ENCODE measurements at regions not wholly inside any gene's neighbourhood (a gene's known extent, or its start where the extent isn't known, plus 50 kb on each side); places are given as distances from the start of the nearest gene placed in this dataset.

DNA sequence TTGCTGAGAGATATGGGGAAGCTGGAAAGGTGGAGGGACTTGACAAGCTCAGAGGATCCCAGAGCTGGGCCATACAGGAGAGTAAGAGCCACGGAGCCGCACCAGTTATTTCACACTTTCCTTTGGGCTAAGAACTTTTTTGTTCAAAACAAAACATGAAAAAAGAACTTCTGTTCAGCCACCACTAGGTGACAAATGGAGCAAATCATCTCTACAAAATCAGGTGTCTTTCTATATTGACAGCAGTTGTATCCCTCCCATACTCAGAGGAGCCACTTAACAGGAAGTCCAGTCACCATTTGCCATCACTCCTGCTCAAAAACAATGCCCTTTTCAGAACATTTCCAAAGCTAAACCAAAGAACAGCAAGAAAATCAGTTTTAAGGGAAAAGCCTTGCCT lies 70.3 kb upstream of the DBX2 start:
- no TSS peak for BruUV-seq (replicated peaks)
- Histone ChIP-seq H3K27me3 (replicated peaks; ENCODE audit: control insufficient read depth, insufficient read depth, low read length) (no peaks in the 10 kb centered on the region), H3K4me3 (ENCODE audit: low read depth, low read length) (no peak overlapping the region), H3K36me3 (ENCODE audit: control insufficient read depth, insufficient read depth, low read length) (no peaks in the 10 kb centered on the region), H3K4me1 (no peaks in the 10 kb centered on the region), H3K9me3 (no peaks in the 10 kb centered on the region)
- Mint-ChIP-seq H3K36me3 (ENCODE audit: insufficient read depth, unreplicated experiment) (no peaks in the 10 kb centered on the region), H3K4me1 (ENCODE audit: low read depth, unreplicated experiment) (no peaks in the 10 kb centered on the region), H3K4me3 (ENCODE audit: unreplicated experiment) (no peak overlapping the region), H3K27ac (ENCODE audit: unreplicated experiment) (no peak overlapping the region), H3K9me3 (ENCODE audit: unreplicated experiment) (no peaks in the 10 kb centered on the region), H3K27me3 (ENCODE audit: insufficient read depth, unreplicated experiment) (peaks cover 3% of the 10 kb centered on the region)
- intact Hi-C loops (cut with micrococcal nuclease; ENCODE audit: unreplicated experiment): loop anchor here (5.0 kb wide), 2 partner anchors 89 to 174 kb away; no protein-coding TSS in a partner anchor
- TF ChIP-seq, protein P1, sequence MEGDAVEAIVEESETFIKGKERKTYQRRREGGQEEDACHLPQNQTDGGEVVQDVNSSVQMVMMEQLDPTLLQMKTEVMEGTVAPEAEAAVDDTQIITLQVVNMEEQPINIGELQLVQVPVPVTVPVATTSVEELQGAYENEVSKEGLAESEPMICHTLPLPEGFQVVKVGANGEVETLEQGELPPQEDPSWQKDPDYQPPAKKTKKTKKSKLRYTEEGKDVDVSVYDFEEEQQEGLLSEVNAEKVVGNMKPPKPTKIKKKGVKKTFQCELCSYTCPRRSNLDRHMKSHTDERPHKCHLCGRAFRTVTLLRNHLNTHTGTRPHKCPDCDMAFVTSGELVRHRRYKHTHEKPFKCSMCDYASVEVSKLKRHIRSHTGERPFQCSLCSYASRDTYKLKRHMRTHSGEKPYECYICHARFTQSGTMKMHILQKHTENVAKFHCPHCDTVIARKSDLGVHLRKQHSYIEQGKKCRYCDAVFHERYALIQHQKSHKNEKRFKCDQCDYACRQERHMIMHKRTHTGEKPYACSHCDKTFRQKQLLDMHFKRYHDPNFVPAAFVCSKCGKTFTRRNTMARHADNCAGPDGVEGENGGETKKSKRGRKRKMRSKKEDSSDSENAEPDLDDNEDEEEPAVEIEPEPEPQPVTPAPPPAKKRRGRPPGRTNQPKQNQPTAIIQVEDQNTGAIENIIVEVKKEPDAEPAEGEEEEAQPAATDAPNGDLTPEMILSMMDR (IDR thresholded peaks at IDR 0.05; ENCODE audit: insufficient read depth in 1 of 2, low read depth in 1 of 2, low read length in 1 of 2, severe bottlenecking in 1 of 2, unreplicated experiment in 1 of 2): peak; percentile 38 to 40
- POLR2A ChIA-PET: no interaction called here
- CTCF ChIA-PET: interaction anchor here (0.6 kb wide), 1 partner anchor 40 kb away, joined by 3 read pairs; no protein-coding TSS in a partner anchor
- DNase-seq: no peak

DNA sequence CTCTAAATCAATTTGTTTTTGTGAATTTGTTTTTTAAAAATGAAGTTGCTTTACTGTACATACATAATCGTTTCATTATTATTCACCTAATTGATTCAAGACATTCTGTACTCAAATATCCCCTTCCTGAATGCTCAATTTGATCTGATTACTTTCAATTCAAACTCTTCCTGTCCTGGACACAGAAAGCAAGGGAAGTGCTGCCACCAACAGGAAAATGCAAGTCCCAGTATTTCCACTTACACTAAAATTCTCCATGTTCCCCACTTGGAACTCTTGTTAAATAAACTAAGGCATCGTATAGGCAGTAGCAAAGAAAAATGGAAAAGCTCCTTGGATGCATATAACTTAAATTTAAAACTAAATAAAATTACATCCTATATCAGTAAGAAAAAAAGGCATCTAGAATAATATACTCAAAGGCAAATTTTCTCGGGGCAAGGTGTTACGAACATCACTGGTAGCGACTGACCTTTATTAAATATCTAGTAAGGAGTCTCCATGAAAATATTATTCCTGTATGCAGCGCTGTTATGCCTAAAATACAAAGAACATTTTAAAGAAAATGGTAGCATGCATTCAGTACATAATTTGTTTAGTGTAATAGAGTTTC lies 72.0 kb upstream of the DBX2 start:
- ChIA-PET POLR2A (no interaction called here), CTCF (interaction anchor here (1.1 kb wide), 1 partner anchor 150 kb away, joined by 6 read pairs; no protein-coding TSS in a partner anchor)
- DNase-seq: peak in 1 of 2 experiments; percentile 26
- TF ChIP-seq, protein P1 (IDR thresholded peaks at IDR 0.05; ENCODE audit: insufficient read depth in 1 of 2, low read depth in 1 of 2, low read length in 1 of 2, severe bottlenecking in 1 of 2, unreplicated experiment in 1 of 2): peak; percentile 31 to 66
- Histone ChIP-seq H3K4me3 (ENCODE audit: low read depth, low read length) (no peak overlapping the region), H3K27me3 (replicated peaks; ENCODE audit: control insufficient read depth, insufficient read depth, low read length) (no peaks in the 10 kb centered on the region), H3K9me3 (no peaks in the 10 kb centered on the region), H3K4me1 (no peaks in the 10 kb centered on the region), H3K36me3 (ENCODE audit: control insufficient read depth, insufficient read depth, low read length) (no peaks in the 10 kb centered on the region)
- H3K9me3 Mint-ChIP-seq (ENCODE audit: unreplicated experiment): no peaks in the 10 kb centered on the region
- H3K27me3 Mint-ChIP-seq (ENCODE audit: insufficient read depth, unreplicated experiment): peaks cover 3% of the 10 kb centered on the region
- no peak overlapping the region for H3K27ac Mint-ChIP-seq (ENCODE audit: unreplicated experiment)
- H3K4me3 Mint-ChIP-seq (ENCODE audit: unreplicated experiment): no peak overlapping the region
- BruUV-seq (replicated peaks): no TSS peak
- intact Hi-C loops (cut with micrococcal nuclease; ENCODE audit: unreplicated experiment): loop anchor here (1.0 to 5.0 kb wide), 4 partner anchors 91 to 348 kb away; no protein-coding TSS in a partner anchor
- no peaks in the 10 kb centered on the region for H3K36me3 Mint-ChIP-seq (ENCODE audit: insufficient read depth, unreplicated experiment)
- no peaks in the 10 kb centered on the region for H3K4me1 Mint-ChIP-seq (ENCODE audit: low read depth, unreplicated experiment)

DNA sequence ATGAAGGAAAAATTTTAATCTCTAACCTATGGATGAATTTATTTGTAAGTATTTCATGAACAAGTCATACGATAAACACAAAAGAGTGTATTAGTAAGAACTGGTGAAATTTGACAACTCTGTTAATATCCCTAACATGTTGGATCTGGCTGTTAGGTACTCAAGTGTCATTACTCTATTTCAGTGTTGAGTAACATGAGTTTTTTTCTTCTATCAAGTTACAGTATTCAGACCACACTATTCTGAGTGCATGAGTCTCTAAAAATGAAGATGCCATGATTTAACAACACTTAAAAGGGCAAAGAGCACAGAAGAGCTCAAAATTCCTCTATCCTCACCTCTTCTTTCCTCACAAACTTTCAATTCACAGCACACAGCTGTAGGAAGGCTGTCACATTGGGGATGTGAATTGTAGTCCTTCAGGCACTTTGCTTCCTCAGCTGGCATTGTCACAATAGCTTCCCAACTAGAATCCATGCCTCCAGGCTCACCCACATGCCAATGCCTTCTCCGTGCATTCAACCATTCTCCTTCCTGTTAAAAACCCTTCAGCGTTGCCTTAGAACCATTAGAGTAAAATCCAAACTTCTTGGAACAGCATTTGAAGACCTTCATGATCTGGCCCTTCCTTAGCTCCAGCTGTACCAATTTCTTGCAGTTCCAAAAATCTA lies 73.7 kb upstream of the DBX2 start:
- Histone ChIP-seq H3K9me3 (no peaks in the 10 kb centered on the region), H3K36me3 (ENCODE audit: control insufficient read depth, insufficient read depth, low read length) (no peaks in the 10 kb centered on the region), H3K4me1 (no peaks in the 10 kb centered on the region), H3K4me3 (ENCODE audit: low read depth, low read length) (no peak overlapping the region), H3K27me3 (replicated peaks; ENCODE audit: control insufficient read depth, insufficient read depth, low read length) (no peaks in the 10 kb centered on the region)
- POLR2A ChIA-PET: no interaction called here
- CTCF ChIA-PET: interaction anchor here (0.5 to 1.1 kb wide), 2 partner anchors 152 to 176 kb away, joined by 3 to 4 read pairs; no protein-coding TSS in a partner anchor
- Mint-ChIP-seq H3K9me3 (ENCODE audit: unreplicated experiment) (no peaks in the 10 kb centered on the region), H3K36me3 (ENCODE audit: insufficient read depth, unreplicated experiment) (no peaks in the 10 kb centered on the region), H3K4me1 (ENCODE audit: low read depth, unreplicated experiment) (no peaks in the 10 kb centered on the region), H3K4me3 (ENCODE audit: unreplicated experiment) (no peak overlapping the region), H3K27ac (ENCODE audit: unreplicated experiment) (no peak overlapping the region), H3K27me3 (ENCODE audit: insufficient read depth, unreplicated experiment) (peaks cover 3% of the 10 kb centered on the region)
- no peak for DNase-seq
- intact Hi-C loops (cut with micrococcal nuclease; ENCODE audit: unreplicated experiment): loop anchor here (5.0 kb wide), 2 partner anchors 92 to 177 kb away; no protein-coding TSS in a partner anchor
- TF ChIP-seq, protein P1 (IDR thresholded peaks at IDR 0.05; ENCODE audit: insufficient read depth in 1 of 2, low read depth in 1 of 2, low read length in 1 of 2, severe bottlenecking in 1 of 2, unreplicated experiment in 1 of 2): no peak
- no TSS peak for BruUV-seq (replicated peaks)
